BLaER1 (cell line): ENCODE measurements at regions not wholly inside any gene's neighbourhood (a gene's known extent, or its start where the extent isn't known, plus 50 kb on each side); places are given as distances from the start of the nearest gene placed in this dataset.
A peak's percentile ranks its signal among the peaks of the same experiment; 100 is the strongest.

Experiments
- H3K27ac ChIP-seq: shearing (Covaris generic); formaldehyde crosslinking; 2 replicates; pipeline ENCODE4 v1.8.1; 2022
- H3K27me3 ChIP-seq: shearing (Covaris generic); formaldehyde crosslinking; 2 replicates; pipeline ENCODE4 v1.8.1; 2022
- H3K36me3 ChIP-seq: shearing (Covaris generic); formaldehyde crosslinking; 2 replicates; pipeline ENCODE4 v1.8.1; 2022
- H3K4me1 ChIP-seq: shearing (Covaris generic); formaldehyde crosslinking; 2 replicates; pipeline ENCODE4 v1.8.1; 2022
- H3K4me2 ChIP-seq: shearing (Covaris generic); formaldehyde crosslinking; 2 replicates; pipeline ENCODE4 v1.8.1; 2022
- H3K4me3 ChIP-seq: shearing (Covaris generic); formaldehyde crosslinking; 2 replicates; pipeline ENCODE4 v1.8.1; 2022
- H3K9ac ChIP-seq: shearing (Covaris generic); formaldehyde crosslinking; 2 replicates; pipeline ENCODE4 v1.8.1; 2022
- H3K9me3 ChIP-seq: shearing (Covaris generic); formaldehyde crosslinking; 2 replicates; pipeline ENCODE4 v1.8.1; 2022
- H4K20me1 ChIP-seq: shearing (Covaris generic); formaldehyde crosslinking; 2 replicates; pipeline ENCODE4 v1.8.1; 2022
- Cebpa-rat ChIP-seq: shearing (Covaris generic); IDR thresholded peaks from 2 replicates; pipeline ENCODE4 v1.8.1; 2022

DNA sequence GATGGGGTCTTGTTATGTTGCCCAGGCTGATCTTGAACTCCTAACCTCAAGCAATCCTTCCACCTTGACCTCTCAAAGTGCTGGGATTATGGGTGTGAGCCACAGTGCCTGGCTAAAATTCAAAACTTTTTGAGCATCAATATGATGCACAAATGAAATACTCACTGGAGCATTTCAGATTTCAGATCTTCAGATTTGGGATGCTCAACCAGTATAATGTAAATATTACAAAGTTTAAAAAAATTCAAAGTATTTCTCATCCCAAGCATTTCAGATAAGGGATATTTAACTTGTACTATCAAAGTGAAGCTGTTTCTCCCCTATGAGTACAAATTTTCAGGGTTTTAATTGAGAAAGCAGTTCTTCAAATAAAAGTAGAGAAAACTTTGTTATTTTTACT is 164.1 kb upstream of the CCDC68 start:
- no peak overlapping the region for H3K9ac ChIP-seq
- H3K4me3 ChIP-seq = no peak overlapping the region
- no peaks in the 10 kb centered on the region for H3K27me3 ChIP-seq
- no peaks in the 10 kb centered on the region for H4K20me1 ChIP-seq
- H3K9me3 ChIP-seq = no peaks in the 10 kb centered on the region
- H3K4me2 ChIP-seq = no peak overlapping the region
- H3K4me1 ChIP-seq = no peaks in the 10 kb centered on the region
- TF ChIP-seq Cebpa-rat = no peak
- H3K27ac ChIP-seq = no peak overlapping the region
- no peaks in the 10 kb centered on the region for H3K36me3 ChIP-seq

DNA sequence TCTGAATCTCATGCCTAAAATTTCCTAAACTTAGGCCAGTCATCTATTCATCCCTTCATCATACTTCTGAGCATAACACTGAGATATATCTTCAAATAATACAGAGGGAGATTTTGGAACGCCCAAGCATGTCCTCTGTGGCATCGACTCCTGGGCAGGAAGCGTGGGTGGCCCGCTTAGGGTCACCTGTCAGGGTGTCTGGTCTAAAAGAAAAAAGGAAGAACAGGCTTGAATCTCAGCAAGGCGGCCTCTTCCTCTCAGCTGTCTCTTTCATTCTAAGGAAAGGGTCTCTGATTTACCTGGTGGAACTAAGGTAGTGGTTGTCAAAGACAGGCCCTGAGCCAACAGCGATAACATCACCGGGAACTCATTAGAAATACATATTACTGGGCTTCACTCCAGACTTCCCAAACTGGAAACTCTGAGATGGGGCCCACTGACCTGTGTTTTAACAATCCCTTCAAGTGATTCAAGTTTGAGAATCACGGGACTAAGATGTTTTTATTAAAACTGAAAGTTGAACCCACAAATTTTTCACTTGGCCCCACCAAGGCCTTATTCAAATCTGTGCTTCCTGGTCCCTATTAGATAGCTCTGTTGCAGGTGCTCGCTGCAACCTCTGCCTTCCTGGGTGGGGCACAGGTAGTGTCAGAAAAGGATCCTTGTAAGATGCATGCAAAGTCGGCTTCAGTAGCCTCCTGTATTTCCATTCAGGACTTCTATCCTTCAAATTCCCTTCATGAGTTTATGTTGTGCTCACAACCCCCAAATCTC is 162.3 kb upstream of the CCDC68 start:
- no peaks in the 10 kb centered on the region for H3K9me3 ChIP-seq
- no peak overlapping the region for H3K4me2 ChIP-seq
- H3K4me1 ChIP-seq = no peaks in the 10 kb centered on the region
- no peak overlapping the region for H3K4me3 ChIP-seq
- H3K27ac ChIP-seq = no peak overlapping the region
- TF ChIP-seq Cebpa-rat = no peak
- no peak overlapping the region for H3K9ac ChIP-seq
- no peaks in the 10 kb centered on the region for H3K27me3 ChIP-seq
- no peaks in the 10 kb centered on the region for H3K36me3 ChIP-seq
- no peaks in the 10 kb centered on the region for H4K20me1 ChIP-seq

DNA sequence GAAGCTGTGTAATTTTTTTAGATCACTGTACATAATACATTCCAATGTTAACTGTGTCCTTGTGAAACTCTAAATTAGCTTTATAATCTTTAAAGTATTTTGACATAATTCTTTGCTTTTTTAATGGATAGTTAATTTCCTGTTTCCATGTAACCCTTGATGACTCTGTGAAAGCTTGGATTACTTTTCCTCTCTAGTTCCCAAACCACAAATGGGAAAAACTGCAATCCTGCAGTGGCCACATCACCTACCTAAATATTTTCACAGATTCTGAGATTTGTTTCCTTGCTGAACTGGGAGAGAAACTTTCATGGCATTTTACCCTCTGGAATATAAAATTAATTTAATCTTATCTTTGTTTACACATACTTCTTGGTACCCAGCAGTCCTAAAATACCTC is 161.6 kb upstream of the CCDC68 start:
- Histone ChIP-seq H4K20me1 (no peaks in the 10 kb centered on the region), H3K27me3 (no peaks in the 10 kb centered on the region), H3K9me3 (no peaks in the 10 kb centered on the region), H3K4me1 (no peaks in the 10 kb centered on the region), H3K4me3 (no peak overlapping the region), H3K9ac (no peak overlapping the region), H3K4me2 (no peak overlapping the region), H3K27ac (no peak overlapping the region), H3K36me3 (no peaks in the 10 kb centered on the region)
- no peak for TF ChIP-seq Cebpa-rat

DNA sequence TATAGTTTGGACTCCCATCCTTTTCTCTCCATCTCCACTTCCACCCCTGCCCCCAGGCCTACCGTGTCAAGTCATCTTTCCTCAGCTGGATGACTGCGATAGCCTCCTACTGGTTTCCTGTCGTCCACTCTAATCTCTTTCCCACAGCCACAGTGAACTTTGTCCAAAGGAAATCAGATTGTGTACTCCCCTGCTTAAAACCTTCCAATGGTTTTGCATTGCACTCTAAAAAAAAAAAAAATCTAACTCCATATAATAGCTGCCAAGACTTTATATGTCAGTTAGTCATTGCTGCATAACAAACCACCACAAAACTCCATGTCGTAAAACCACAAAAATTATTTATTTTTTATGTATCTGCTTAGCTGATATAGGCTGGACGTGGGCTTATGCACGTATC is 160.2 kb upstream of the CCDC68 start:
- Histone ChIP-seq H3K4me1 (no peaks in the 10 kb centered on the region), H3K9me3 (no peaks in the 10 kb centered on the region), H3K9ac (no peak overlapping the region), H3K36me3 (no peaks in the 10 kb centered on the region), H3K27me3 (no peaks in the 10 kb centered on the region), H3K4me3 (no peak overlapping the region), H3K4me2 (no peak overlapping the region), H3K27ac (no peak overlapping the region), H4K20me1 (no peaks in the 10 kb centered on the region)
- TF ChIP-seq Cebpa-rat = no peak

DNA sequence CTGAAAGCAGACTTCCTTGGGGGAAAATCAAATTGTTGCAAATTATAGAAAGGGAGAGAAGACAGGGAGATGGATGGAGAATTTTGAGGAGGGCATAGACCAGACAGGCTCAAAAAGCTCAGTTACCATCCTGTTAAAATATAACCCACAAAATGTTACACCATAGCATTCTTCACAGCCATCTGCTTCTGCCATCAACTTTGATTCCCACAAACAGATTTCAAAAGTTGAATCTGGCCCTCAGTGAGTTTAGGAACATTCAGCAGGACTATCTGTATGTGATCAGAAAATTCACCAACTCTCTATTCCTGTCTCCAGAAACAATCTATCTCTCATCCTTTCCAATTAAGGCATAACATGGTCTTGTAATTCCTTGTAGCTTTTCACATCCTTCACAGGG is 159.8 kb upstream of the CCDC68 start:
- Histone ChIP-seq H3K9me3 (no peaks in the 10 kb centered on the region), H3K4me2 (no peak overlapping the region), H3K27me3 (no peaks in the 10 kb centered on the region), H3K9ac (no peak overlapping the region), H4K20me1 (no peaks in the 10 kb centered on the region), H3K36me3 (no peaks in the 10 kb centered on the region), H3K4me3 (no peak overlapping the region), H3K27ac (no peak overlapping the region), H3K4me1 (no peaks in the 10 kb centered on the region)
- TF ChIP-seq Cebpa-rat = no peak

DNA sequence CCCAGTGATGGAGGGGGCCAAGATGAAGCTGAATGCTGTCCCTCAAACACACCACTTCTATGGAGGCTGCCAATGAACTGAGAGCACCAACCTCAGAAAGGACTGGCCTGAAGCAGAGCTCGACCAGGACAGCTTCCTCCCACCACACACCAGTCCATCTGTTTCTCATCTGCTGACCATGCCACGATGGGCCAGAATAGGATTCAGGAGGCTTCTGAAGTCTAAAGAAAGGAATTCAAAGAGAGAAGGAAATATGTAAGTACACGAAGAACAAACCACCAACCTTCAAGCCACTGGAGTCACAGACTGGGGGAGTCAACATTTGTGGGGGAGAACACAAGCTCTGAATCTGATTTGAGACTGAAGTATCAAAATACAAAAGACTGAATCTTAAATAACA is 157.6 kb upstream of the CCDC68 start:
- H3K27me3 ChIP-seq = no peaks in the 10 kb centered on the region
- no peak overlapping the region for H3K27ac ChIP-seq
- H3K4me1 ChIP-seq = no peaks in the 10 kb centered on the region
- no peak overlapping the region for H3K4me2 ChIP-seq
- no peaks in the 10 kb centered on the region for H4K20me1 ChIP-seq
- no peak for TF ChIP-seq Cebpa-rat
- H3K4me3 ChIP-seq = no peak overlapping the region
- H3K9ac ChIP-seq = no peak overlapping the region
- no peaks in the 10 kb centered on the region for H3K9me3 ChIP-seq
- H3K36me3 ChIP-seq = no peaks in the 10 kb centered on the region

DNA sequence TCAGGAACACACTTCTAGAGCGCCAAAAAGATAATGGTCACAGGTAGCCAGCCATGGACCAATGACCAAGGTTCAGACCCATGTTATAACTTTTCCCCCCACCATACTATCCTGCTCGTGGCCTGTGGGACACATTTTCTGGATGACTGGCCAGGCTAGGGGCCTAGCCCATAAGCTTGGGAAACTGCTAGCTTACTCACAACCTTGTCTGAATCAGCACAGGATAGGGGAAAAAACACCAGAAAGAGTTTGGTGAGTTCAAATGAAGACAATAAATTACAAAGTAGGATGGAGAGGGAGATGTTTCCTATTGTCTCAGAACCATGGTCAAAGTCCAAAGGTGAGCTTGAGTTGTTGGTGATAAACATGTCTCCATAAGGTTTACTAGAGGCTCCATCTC is 156.3 kb upstream of the CCDC68 start:
- no peaks in the 10 kb centered on the region for H3K9me3 ChIP-seq
- no peak overlapping the region for H3K4me2 ChIP-seq
- H3K27ac ChIP-seq = no peak overlapping the region
- H3K27me3 ChIP-seq = no peaks in the 10 kb centered on the region
- H3K4me3 ChIP-seq = no peak overlapping the region
- peaks cover 1% of the 10 kb centered on the region for H3K4me1 ChIP-seq
- no peaks in the 10 kb centered on the region for H3K36me3 ChIP-seq
- no peak overlapping the region for H3K9ac ChIP-seq
- no peak for TF ChIP-seq Cebpa-rat
- H4K20me1 ChIP-seq = no peaks in the 10 kb centered on the region

DNA sequence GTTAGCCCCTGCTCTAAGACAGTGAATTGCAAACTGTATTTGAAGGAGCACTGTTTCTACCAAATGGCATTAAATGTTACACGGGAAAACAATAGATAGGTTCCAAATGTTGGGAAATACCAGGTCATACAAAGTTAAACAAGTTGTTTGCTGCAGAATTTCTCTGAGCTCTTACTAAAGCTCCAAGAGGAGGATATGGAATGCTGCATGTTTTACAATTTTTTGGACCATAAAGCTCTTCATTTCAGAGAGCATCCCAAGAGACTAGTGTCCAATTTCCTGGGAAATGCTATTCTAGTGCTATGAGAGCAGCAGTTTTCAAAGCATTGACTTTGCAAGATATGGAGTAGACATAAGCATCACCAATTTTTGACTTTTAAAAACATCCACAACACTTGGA is 155.6 kb upstream of the CCDC68 start:
- Histone ChIP-seq H3K4me2 (no peak overlapping the region), H3K27me3 (no peaks in the 10 kb centered on the region), H3K9me3 (no peaks in the 10 kb centered on the region), H3K9ac (no peak overlapping the region), H3K36me3 (no peaks in the 10 kb centered on the region), H3K4me1 (peaks cover 8% of the 10 kb centered on the region), H4K20me1 (no peaks in the 10 kb centered on the region), H3K4me3 (no peak overlapping the region), H3K27ac (no peak overlapping the region)
- no peak for TF ChIP-seq Cebpa-rat

DNA sequence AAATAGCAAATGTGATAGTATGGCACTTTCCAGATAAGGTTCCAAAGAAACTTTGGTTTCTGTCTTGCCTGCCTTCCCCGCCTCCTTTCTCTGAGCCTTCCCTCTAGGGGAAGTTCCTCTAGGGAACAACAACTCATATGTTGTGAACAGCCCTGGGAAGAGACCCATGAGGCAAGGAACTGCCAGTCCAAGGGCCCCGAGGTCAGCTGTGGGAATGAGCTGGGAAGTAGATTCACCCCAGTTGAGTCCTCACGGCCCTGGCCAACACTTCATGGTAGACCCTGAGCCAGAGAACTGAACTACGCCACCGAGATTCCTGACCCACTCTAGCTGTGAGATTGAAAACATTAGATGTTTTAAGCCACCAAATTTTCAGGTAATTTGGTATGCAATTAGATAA is 154.5 kb upstream of the CCDC68 start:
- H3K27ac ChIP-seq = no peak overlapping the region
- no peak overlapping the region for H3K4me2 ChIP-seq
- H3K4me3 ChIP-seq = no peak overlapping the region
- no peaks in the 10 kb centered on the region for H3K36me3 ChIP-seq
- H3K27me3 ChIP-seq = no peaks in the 10 kb centered on the region
- peaks cover 8% of the 10 kb centered on the region for H3K4me1 ChIP-seq
- no peak for TF ChIP-seq Cebpa-rat
- no peaks in the 10 kb centered on the region for H4K20me1 ChIP-seq
- H3K9ac ChIP-seq = no peak overlapping the region
- H3K9me3 ChIP-seq = no peaks in the 10 kb centered on the region

DNA sequence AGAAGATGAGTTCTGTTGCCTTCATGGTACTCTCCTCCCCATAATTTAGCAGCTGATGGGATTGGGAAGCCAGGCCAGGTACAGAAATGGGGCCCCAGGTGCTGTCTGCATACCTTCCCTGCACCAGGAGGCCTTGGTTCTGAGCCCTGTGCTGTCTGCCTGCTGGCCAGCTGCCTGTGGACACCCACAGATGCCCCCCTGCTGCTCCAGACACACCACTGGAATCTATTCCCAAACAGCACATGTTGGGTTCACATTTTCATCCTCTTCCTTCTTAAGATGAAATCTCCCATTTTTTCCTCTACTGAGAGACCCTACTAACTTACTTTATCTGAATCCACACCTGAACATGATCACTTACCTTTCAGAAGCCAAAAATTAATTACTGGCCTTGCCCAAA is 152.0 kb upstream of the CCDC68 start:
- Histone ChIP-seq H3K27ac (no peak overlapping the region), H3K4me2 (no peak overlapping the region), H4K20me1 (no peaks in the 10 kb centered on the region), H3K27me3 (no peaks in the 10 kb centered on the region), H3K4me3 (no peak overlapping the region), H3K4me1 (peaks cover 8% of the 10 kb centered on the region), H3K9ac (no peak overlapping the region), H3K9me3 (no peaks in the 10 kb centered on the region), H3K36me3 (no peaks in the 10 kb centered on the region)
- TF ChIP-seq Cebpa-rat = no peak

DNA sequence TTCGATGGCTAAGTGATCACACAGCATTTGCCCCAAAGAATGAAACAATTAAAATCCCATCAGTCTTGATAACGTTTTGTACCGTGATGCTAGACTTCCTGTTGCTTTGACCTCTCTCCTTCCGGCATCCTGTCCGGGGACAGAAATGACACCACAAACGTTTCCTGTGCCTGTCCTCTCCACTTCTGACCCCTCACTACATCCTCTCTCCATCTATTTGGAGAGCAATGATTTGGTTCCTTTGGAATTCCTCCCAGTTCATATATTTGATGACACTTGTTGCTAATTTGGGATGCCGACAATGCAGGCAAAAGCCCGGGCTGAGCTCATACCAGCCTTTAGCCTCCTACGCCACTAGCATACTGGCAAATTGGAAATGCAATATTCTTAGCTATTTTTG is 151.2 kb upstream of the CCDC68 start:
- peaks cover 8% of the 10 kb centered on the region for H3K4me1 ChIP-seq
- TF ChIP-seq Cebpa-rat = no peak
- no peak overlapping the region for H3K27ac ChIP-seq
- H4K20me1 ChIP-seq = no peaks in the 10 kb centered on the region
- peak overlapping the region; percentile 37 for H3K4me2 ChIP-seq
- H3K9me3 ChIP-seq = no peaks in the 10 kb centered on the region
- H3K9ac ChIP-seq = no peak overlapping the region
- H3K27me3 ChIP-seq = no peaks in the 10 kb centered on the region
- H3K4me3 ChIP-seq = no peak overlapping the region
- H3K36me3 ChIP-seq = no peaks in the 10 kb centered on the region
